ENCODE measurements at regions not wholly inside any gene's neighbourhood (a gene's known extent, or its start where the extent isn't known, plus 50 kb on each side); places are given as distances from the start of the nearest gene placed in this dataset.

DNA sequence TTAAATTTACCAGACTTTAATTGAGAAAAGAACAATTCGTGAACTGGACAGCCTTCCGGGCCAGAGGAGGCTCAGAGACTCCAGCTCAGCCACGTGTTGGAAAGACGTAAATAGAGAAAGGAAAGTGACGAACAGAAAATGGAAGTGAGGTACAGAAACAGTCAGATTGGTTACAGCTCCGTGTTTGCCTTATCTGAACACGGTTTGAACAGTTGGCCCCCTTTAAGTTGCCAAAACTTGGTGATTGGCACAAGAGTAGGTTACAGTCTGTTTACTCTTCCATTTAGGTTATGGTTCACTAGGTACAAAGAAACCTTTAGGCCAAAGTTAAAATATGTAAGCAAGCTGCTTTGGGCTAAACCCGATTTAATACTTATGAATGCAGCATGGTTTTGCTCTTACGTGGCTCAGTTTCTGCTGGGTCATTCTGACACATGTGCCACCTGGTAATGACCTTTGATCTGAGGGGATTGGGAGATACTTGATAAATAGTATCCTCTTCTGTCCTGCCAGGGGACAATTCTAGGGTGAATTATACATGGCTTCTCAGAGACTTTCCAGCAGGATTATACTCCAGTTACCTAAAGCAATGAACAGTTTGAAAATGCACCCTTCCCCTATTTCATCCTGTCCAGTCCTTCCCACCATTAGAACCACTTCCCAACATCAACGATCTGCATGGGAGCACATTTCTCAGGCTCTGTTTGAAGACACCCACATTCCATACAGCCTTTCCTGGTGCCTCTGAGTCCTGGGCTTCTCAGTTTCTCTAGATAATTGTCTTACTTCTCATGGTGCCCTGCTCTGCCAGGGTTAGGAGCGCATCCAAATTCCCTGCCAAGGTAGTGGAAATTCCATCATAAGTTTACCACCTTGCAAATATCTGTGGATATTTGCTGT is 65.1 kb upstream of the TGIF1 start:
- DNase-seq: no peak
- Histone ChIP-seq H3K9ac (ENCODE audit: extremely low read depth, low read length, poor library complexity, severe bottlenecking) (no peak overlapping the region), H3K27me3 (ENCODE audit: control insufficient read depth, insufficient read depth, low read length, poor library complexity, severe bottlenecking) (peaks cover 31% of the 10 kb centered on the region), H3K4me3 (ENCODE audit: low read length) (no peak overlapping the region), H3K4me1 (ENCODE audit: control insufficient read depth, insufficient read depth, low read length) (no peaks in the 10 kb centered on the region), H3K9me3 (ENCODE audit: control insufficient read depth, low read length) (peaks cover 10% of the 10 kb centered on the region), H3K27ac (ENCODE audit: low read depth, low read length) (no peak overlapping the region), H3K36me3 (ENCODE audit: control insufficient read depth, insufficient read depth, low read length) (no peaks in the 10 kb centered on the region)
- 93 to 95% methylated on average over 11 of the region's 11 CpGs for WGBS, 2 experiments (ENCODE audit: insufficient coverage in 1 of 2, insufficient read length in 1 of 2)
- H3K9me3 Mint-ChIP-seq: peaks cover 10% of the 10 kb centered on the region
- no peaks in the 10 kb centered on the region for H3K36me3 Mint-ChIP-seq (ENCODE audit: low read depth)
- peaks cover 25% of the 10 kb centered on the region for H3K4me1 Mint-ChIP-seq
- TF ChIP-seq, protein P1, sequence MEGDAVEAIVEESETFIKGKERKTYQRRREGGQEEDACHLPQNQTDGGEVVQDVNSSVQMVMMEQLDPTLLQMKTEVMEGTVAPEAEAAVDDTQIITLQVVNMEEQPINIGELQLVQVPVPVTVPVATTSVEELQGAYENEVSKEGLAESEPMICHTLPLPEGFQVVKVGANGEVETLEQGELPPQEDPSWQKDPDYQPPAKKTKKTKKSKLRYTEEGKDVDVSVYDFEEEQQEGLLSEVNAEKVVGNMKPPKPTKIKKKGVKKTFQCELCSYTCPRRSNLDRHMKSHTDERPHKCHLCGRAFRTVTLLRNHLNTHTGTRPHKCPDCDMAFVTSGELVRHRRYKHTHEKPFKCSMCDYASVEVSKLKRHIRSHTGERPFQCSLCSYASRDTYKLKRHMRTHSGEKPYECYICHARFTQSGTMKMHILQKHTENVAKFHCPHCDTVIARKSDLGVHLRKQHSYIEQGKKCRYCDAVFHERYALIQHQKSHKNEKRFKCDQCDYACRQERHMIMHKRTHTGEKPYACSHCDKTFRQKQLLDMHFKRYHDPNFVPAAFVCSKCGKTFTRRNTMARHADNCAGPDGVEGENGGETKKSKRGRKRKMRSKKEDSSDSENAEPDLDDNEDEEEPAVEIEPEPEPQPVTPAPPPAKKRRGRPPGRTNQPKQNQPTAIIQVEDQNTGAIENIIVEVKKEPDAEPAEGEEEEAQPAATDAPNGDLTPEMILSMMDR (conservative IDR thresholded peaks at IDR 0.05): no peak
- peaks cover 43% of the 10 kb centered on the region for H3K27me3 Mint-ChIP-seq (ENCODE audit: insufficient read depth)
- no peak overlapping the region for H3K27ac Mint-ChIP-seq
- H3K4me3 Mint-ChIP-seq: no peak overlapping the region

DNA sequence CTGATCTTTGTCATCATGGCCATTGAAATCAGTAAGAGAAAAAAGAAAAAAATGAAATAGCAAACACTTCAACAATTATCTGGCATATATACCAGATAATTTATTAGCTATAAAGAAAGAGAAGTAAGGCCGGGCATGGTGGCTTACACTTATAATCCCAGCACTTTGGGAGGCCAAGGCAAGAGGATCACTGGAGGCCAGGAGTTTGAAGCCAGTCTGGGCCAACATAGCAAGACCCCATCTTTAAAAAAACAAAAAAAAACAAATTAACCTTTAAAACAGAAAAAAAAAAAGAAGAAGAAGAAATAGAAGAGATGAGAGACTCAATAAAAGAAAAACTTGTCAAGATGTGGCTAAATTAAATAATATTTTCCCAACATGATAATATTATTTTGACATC is 61.6 kb upstream of the TGIF1 start:
- peaks cover 16% of the 10 kb centered on the region for H3K27me3 ChIP-seq (ENCODE audit: control insufficient read depth, insufficient read depth, low read length, poor library complexity, severe bottlenecking)
- WGBS, 2 experiments (ENCODE audit: insufficient coverage in 1 of 2, insufficient read length in 1 of 2): 80% methylated on average over 1 of the region's 1 CpG; no CpG with 5 or more reads in 1 of the 2 experiments
- H3K36me3 Mint-ChIP-seq (ENCODE audit: low read depth): no peaks in the 10 kb centered on the region
- H3K9me3 ChIP-seq (ENCODE audit: control insufficient read depth, low read length): peaks cover 19% of the 10 kb centered on the region
- H3K4me1 ChIP-seq (ENCODE audit: control insufficient read depth, insufficient read depth, low read length): no peaks in the 10 kb centered on the region
- H3K27me3 Mint-ChIP-seq (ENCODE audit: insufficient read depth): peaks cover 25% of the 10 kb centered on the region
- no peaks in the 10 kb centered on the region for H3K36me3 ChIP-seq (ENCODE audit: control insufficient read depth, insufficient read depth, low read length)
- no peak overlapping the region for H3K27ac ChIP-seq (ENCODE audit: low read depth, low read length)
- no peak overlapping the region for H3K4me3 Mint-ChIP-seq
- no peak overlapping the region for H3K4me3 ChIP-seq (ENCODE audit: low read length)
- H3K27ac Mint-ChIP-seq: no peak overlapping the region
- peaks cover 19% of the 10 kb centered on the region for H3K9me3 Mint-ChIP-seq
- H3K9ac ChIP-seq (ENCODE audit: extremely low read depth, low read length, poor library complexity, severe bottlenecking): no peak overlapping the region
- TF ChIP-seq, protein P1 (conservative IDR thresholded peaks at IDR 0.05): no peak
- H3K4me1 Mint-ChIP-seq: peaks cover 20% of the 10 kb centered on the region
- no peak for DNase-seq

DNA sequence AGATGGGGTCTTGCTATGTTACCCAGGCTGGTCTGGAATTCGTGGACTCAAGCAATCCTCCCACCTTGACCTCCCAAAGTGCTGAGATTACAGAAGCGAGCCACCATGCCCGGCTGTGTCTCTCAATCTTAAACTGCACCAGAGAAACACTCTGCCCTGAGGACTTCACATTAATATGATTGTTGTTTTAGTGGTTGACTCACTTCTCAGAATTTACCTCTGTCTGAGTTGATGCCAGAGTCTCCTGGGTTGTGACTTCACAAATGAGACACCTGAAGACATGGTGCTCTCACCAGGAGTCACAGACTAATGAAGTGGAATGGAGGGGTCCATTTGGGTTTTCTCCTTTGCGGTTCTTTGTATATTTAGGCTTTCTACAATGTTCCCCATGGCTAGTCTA is 61.0 kb upstream of the TGIF1 start:
- no peak overlapping the region for H3K9ac ChIP-seq (ENCODE audit: extremely low read depth, low read length, poor library complexity, severe bottlenecking)
- Mint-ChIP-seq H3K4me1 (peaks cover 18% of the 10 kb centered on the region), H3K4me3 (no peak overlapping the region), H3K36me3 (ENCODE audit: low read depth) (no peaks in the 10 kb centered on the region), H3K27me3 (ENCODE audit: insufficient read depth) (peaks cover 21% of the 10 kb centered on the region), H3K27ac (no peak overlapping the region), H3K9me3 (peaks cover 19% of the 10 kb centered on the region)
- H3K9me3 ChIP-seq (ENCODE audit: control insufficient read depth, low read length): peaks cover 19% of the 10 kb centered on the region
- DNase-seq: no peak
- WGBS, 2 experiments (ENCODE audit: insufficient coverage in 1 of 2, insufficient read length in 1 of 2): 88% methylated on average over 3 of the region's 4 CpGs; no CpG with 5 or more reads in 1 of the 2 experiments
- no peak overlapping the region for H3K27ac ChIP-seq (ENCODE audit: low read depth, low read length)
- no peak overlapping the region for H3K4me3 ChIP-seq (ENCODE audit: low read length)
- TF ChIP-seq, protein P1 (conservative IDR thresholded peaks at IDR 0.05): no peak
- no peaks in the 10 kb centered on the region for H3K4me1 ChIP-seq (ENCODE audit: control insufficient read depth, insufficient read depth, low read length)
- H3K36me3 ChIP-seq (ENCODE audit: control insufficient read depth, insufficient read depth, low read length): no peaks in the 10 kb centered on the region
- peaks cover 16% of the 10 kb centered on the region for H3K27me3 ChIP-seq (ENCODE audit: control insufficient read depth, insufficient read depth, low read length, poor library complexity, severe bottlenecking)

All from endodermal cell (in vitro differentiated cells).